C1 segment of cervical spinal cord (tissue), 14 donors: ENCODE measurements at regions not wholly inside any gene's neighbourhood (a gene's known extent, or its start where the extent isn't known, plus 50 kb on each side); places are given as distances from the start of the nearest gene placed in this dataset.

Source experiments
- DNase-seq, 14 donors: peaks; one replicate each; lab custom pipeline; 2025; lab: John Stamatoyannopoulos, UW

DNA sequence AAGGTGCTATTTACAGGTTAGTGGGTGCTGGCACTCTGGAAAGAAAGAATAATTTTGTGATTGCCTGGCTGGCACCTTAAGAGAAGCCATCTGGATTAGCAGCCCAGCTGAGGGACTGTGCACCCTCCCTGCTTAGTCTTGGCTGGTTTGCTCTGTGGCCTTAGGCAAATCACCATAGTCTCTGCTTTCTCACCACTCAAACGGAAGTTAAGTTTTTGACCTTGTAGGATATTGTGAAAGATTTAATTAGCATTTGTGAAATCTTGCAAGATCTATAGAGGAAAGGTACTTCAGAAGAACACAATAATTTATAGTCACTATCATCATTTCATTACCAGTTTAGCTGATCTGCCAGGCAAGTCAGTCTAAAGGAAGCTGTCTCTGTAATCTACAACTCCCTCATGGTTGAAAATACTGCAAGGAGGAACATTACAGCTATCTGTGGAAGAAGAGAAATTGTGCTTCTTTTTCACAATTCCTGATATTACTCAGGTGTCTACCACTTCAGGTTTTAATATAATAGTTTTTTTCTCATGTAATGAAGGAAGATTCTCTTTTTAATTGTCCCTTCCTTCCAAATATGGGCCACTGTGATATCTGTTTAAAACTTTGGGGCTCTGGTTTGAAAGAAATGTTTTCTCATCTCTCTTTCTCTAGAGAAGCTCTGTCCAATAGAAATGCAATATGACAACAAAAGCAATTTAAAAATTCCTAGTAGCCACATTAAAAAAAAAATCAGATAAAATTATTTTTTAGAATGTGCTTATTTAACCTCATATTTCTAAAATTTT is 219.6 kb downstream of the PTEN start:
- DNase-seq = no peak

DNA sequence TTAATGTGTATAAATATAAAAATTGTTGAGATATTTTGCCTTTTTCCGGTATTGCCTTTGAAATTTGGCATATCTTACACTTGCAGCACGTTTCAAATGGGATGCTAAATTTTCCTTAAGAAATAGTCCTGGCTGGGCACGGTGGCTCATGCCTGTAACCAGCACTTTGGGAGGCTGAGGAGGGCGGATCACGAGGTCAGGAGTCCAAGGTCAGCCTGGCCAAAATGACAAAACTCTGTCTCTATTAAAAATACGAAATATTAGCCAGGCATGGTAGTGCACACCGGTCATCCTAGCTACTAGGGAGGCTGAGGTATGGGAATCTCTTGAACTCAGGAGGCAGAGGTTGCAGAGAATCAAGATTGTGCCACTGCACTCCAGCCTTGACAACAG is 220.2 kb downstream of the PTEN start:
- DNase-seq = no peak

DNA sequence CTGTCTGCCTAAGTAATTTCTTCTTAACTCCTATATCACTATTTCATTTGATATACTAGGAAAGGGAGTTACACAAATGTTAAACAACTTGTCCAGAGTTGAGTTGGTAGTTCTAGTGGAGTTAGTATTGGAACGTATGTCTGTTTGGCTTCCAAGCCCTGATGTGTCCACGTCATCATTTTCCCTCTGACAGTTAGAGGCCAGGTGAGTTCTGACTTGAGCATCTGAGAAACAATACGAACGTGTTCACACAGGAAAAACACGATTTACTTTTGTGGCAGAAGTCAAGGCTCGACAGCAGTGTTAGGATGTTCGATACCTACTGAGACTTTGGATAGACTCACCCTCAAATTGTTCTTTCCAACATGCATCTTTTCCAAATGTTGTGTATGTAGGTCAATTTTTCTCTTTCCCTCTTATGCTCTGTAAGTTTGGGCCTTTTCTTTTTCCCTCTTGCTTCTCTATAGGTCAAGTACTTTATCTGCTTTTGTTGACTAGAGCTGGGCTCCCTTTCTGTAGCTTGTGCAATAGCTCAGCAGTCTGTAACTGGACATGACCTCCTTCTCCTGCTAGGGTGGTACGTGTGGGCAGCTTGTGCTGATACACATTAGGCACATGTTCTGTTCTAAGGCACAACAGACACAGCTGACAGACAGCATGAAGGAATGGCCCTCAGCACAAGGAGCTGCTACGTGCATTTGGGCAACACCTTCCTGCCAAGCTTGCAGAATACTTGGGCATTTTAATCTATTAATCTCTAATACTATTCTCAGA is 222.9 kb downstream of the PTEN start:
- DNase-seq = no peak

GRCh38 chr10:88088441-88089340 is 225.3 kb downstream of the PTEN start:
- peak in 1 of 14 donors; percentile 81 for DNase-seq

GRCh38 chr10:88089498-88089897 is 226.1 kb downstream of the PTEN start:
- DNase-seq = peak in 1 of 14 donors; percentile 5

- no peak for DNase-seq
These were observed 227.3 kb downstream of the PTEN start for GRCh38 chr10:88090568-88091214.

- no peak for DNase-seq
These were observed 228.2 kb downstream of the PTEN start for GRCh38 chr10:88091490-88092061.

DNA sequence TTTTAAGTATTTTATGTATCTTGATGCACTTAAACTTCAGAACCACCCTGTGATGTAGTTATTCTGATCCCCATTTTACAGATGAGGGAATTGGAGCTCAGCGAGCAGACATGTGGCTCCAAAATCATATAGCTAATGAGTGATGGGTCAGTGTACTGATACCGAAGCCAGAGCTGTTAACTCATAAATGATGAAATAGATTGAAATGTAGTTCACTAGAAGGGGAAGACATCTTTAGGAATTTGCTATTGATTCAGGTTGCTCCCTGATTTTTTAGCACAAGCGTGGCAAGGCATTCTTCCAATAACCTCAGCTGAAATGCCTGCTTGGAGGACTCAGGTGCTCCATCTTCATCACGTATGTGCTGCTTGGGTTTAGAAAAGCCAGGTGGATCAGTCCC is 228.8 kb downstream of the PTEN start:
- no peak for DNase-seq

- DNase-seq = peak in 2 of 14 donors; percentile 3 to 40
These were observed 229.5 kb downstream of the PTEN start for GRCh38 chr10:88092973-88093372.

DNA sequence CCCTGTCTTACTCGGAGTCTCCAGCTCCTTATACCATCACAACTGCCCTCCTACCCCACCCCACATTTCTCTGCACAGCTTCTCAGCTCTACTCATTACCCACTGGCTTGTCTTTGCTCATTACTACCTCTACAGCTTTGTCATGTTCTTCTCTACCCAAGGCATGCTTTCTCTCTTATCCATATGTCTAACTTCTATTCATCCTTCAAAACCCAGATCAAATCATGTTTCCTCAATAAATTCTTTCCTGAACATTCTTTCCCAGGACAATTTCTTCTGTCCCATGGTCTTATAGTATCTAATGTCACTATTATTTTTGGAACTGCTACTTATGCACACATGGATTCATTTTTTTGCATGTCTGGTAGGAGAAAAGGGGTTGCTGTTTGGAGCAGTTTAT is 231.4 kb downstream of the PTEN start:
- no peak for DNase-seq

DNA sequence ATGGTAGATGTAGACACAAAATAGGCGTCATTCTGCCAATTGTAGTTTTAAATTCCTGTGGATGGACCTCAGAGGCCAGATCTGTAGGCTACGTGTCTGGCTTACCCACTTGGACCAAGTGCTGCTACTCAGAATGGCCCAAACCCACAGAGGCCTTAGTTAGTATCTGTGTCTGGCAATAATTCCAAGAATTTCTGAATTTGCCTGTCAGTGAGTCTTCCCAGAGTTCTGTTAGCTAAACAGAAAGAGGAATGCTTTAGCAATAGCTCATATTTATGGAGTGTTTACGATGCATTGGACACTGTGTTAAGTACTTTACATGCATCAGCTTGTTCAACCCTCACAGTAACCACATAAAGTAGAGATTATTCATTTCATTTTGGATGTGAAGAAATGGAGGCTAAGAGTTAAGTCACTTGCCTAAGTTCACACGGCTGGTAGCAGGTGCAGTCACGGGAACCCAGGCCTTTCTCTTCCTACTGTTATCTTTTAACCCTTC is 231.8 kb downstream of the PTEN start:
- DNase-seq = no peak

GRCh38 chr10:88095778-88096431 is 232.5 kb downstream of the PTEN start:
- DNase-seq = no peak

GRCh38 chr10:88097092-88097516 is 233.7 kb downstream of the PTEN start:
- DNase-seq = no peak

DNA sequence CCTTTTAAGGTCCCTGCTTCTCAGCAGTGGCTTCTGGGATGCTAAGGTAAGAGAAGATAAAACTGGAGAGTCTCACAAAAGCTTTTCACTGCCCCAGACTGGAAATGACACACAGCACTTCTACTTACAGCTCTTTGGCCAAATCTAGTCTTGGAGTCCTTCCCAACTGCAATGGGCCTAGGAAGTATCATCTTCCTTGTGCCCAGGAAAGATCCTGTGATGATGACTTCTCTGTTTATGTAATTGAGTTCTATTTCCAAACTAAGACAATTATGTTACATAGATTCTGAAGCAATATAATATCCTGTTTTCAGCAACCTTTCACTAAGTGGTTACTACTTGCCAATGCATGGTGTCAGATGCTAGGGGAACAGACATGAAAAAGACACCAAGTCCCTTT is 234.1 kb downstream of the PTEN start:
- no peak for DNase-seq

DNA sequence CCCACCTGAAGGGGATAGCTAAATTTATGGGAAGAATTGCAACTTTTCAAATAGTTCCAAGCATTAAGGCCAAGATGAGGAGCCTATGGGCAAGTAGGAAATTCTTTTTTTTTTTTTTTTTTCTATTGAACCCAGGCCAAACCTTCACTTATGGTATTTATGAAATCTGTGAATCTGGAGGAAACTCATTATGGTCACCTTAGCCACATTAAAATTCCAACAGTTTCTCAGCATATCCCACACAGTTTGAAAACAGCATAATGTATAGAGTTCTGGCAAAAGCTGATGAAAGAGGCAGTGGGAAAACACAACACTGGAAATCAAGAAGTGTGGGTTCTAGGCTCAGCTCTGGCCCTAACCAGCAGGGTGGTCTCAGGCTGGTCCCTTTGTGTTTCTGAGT is 236.9 kb downstream of the PTEN start:
- DNase-seq = no peak

DNA sequence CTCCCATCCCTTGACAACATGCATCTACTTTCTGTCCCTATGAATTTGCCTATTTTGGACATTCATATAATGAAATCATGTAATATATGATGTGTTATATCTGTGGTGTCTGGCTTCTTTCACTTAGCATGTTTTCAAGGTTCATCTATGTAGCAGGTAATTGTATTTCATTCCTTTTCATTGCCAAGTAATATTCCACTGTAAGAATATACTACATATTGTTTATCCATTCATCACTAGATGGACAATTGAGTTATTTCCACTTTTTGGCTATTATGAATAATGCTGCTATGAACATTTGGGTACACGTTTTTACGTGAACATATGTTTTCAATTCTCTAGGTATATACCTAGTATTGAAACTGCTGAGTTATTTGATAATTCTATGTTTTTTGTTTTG is 238.2 kb downstream of the PTEN start:
- DNase-seq = no peak

- no peak for DNase-seq
These were observed 240.2 kb downstream of the PTEN start for GRCh38 chr10:88103576-88103975.

DNA sequence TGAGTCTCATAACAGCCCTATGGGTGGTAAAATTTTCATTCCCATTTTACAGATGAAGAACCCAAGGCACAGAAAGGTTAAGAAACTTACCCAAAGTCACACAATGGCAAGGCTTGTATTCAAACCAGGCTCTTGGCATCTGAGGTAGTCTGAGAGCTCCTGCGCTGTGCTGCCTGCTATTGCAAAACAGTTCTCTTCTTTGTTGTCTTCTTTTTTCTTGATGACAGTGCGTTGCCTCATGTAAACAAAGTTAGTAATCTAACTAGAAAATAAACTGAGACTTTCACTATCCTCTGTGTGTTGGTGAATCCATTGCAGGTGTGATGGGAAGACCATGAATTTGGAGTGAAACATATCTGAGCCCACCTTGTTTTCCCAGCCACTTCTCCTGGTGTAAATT is 240.8 kb downstream of the PTEN start:
- DNase-seq = no peak

- DNase-seq = no peak
These were observed 242.9 kb downstream of the PTEN start for GRCh38 chr10:88106366-88106765.
